Lung microvascular endothelial cell (primary cell): ENCODE measurements at regions not wholly inside any gene's neighbourhood (a gene's known extent, or its start where the extent isn't known, plus 50 kb on each side); places are given as distances from the start of the nearest gene placed in this dataset.

Experiments
- DNase-seq, 2 donors: peaks; one replicate each; pipeline versions ENCODE4 v3.0.0 to v3.0.0-alpha.2; 2010; ENCODE audit warnings: low read depth in 2 of 2

GRCh38 chr4:63632858-63633257 lies 776.4 kb downstream of the TECRL start:
- no peak for DNase-seq

- no peak for DNase-seq
These were observed 789.0 kb downstream of the TECRL start for GRCh38 chr4:63620271-63620670.

- DNase-seq = no peak
These were observed 789.5 kb downstream of the TECRL start for GRCh38 chr4:63619771-63620170.

GRCh38 chr4:63618883-63619718 lies 790.1 kb downstream of the TECRL start:
- DNase-seq = no peak

- DNase-seq = no peak
These were observed 801.9 kb downstream of the TECRL start for GRCh38 chr4:63607169-63607872.

GRCh38 chr4:63589796-63590195 lies 819.5 kb downstream of the TECRL start:
- no peak for DNase-seq

- DNase-seq = no peak
These were observed 825.7 kb downstream of the TECRL start for GRCh38 chr4:63583561-63583960.

- DNase-seq = no peak
These were observed 826.2 kb downstream of the TECRL start for GRCh38 chr4:63583007-63583406.

- no peak for DNase-seq
These were observed 828.3 kb downstream of the TECRL start for GRCh38 chr4:63580796-63581475.

- no peak for DNase-seq
These were observed 830.9 kb downstream of the TECRL start for GRCh38 chr4:63578383-63578782.

GRCh38 chr4:63566658-63567057 lies 842.6 kb downstream of the TECRL start:
- DNase-seq = no peak

GRCh38 chr4:63563288-63564014 lies 845.8 kb downstream of the TECRL start:
- no peak for DNase-seq

GRCh38 chr4:63558709-63559108 lies 850.5 kb downstream of the TECRL start:
- no peak for DNase-seq

- no peak for DNase-seq
These were observed 852.9 kb downstream of the TECRL start for GRCh38 chr4:63556332-63556731.

GRCh38 chr4:63553123-63553522 lies 856.1 kb downstream of the TECRL start:
- DNase-seq = no peak

- no peak for DNase-seq
These were observed 867.4 kb downstream of the TECRL start for GRCh38 chr4:63541828-63542227.

GRCh38 chr4:63529581-63530337 lies 879.5 kb downstream of the TECRL start:
- DNase-seq = no peak

GRCh38 chr4:63528256-63528991 lies 880.8 kb downstream of the TECRL start:
- DNase-seq = no peak

- DNase-seq = no peak
These were observed 883.0 kb downstream of the TECRL start for GRCh38 chr4:63526251-63526650.

GRCh38 chr4:63524764-63525163 lies 884.5 kb downstream of the TECRL start:
- DNase-seq = no peak
